Testis (tissue), 2 donors: ENCODE measurements at regions not wholly inside any gene's neighbourhood (a gene's known extent, or its start where the extent isn't known, plus 50 kb on each side); places are given as distances from the start of the nearest gene placed in this dataset.

Experiments used
- DNase-seq: peaks from one replicate; pipeline ENCODE4 v3.0.0-alpha.2; 2019
- H3K27ac ChIP-seq, 2 donors: fragments of 200-600 bp; sonication (generic); one replicate each; pipeline ENCODE4 v1.5.1; 2019
- H3K27me3 ChIP-seq: fragments of 200-600 bp; sonication (generic); one replicate; pipeline ENCODE4 v1.5.1; 2019
- H3K36me3 ChIP-seq: fragments of 200-600 bp; sonication (generic); one replicate; pipeline ENCODE4 v1.5.1; 2017; ENCODE audit warnings: low read depth; ENCODE audit errors: missing control alignments
- H3K4me1 ChIP-seq: fragments of 200-600 bp; sonication (generic); one replicate; pipeline ENCODE4 v1.5.1; 2019
- H3K4me3 ChIP-seq, 2 donors: fragments of 200-600 bp; sonication (generic); one replicate each; pipeline ENCODE4 v1.5.1; 2017 to 2019
- H3K9me3 ChIP-seq: fragments of 200-600 bp; sonication (generic); one replicate; pipeline ENCODE4 v1.5.1; 2017
- POLR2A ChIP-seq: fragments of 450-650 bp; IDR thresholded peaks from one replicate; pipeline ENCODE4 v1.6.1; 2017; ENCODE audit warnings: antibody characterized with exemption, mild to moderate bottlenecking, moderate library complexity
- WGBS, 2 donors: methylation state at CpG; one replicate each; pipeline ENCODE4 v1.1.5; 2018; 5-methylcytosine and 5-hydroxymethylcytosine counted together
- intact Hi-C: fragments of 100-400 bp; cut with DNase I; formaldehyde crosslinking; loops from one replicate; pipeline ENCODE4 v1.15.1; 2023; ENCODE audit warnings: low total_unique reads
- TF ChIP-seq, protein P1 (sequence below), 3 experiments: fragments of 450-650 bp in 2 of 3; fragments of 200-600 bp in 1 of 3; sonication (generic) in 1 of 3; IDR thresholded peaks; one replicate each; pipeline ENCODE4 v1.5.1; 2016 to 2019; ENCODE audit warnings: antibody characterized with exemption in 3 of 3, mild to moderate bottlenecking in 2 of 3, moderate library complexity in 1 of 3

- H3K36me3 ChIP-seq: no peaks in the 10 kb centered on the region
- no peak for TF ChIP-seq POLR2A
- TF ChIP-seq, protein P1, sequence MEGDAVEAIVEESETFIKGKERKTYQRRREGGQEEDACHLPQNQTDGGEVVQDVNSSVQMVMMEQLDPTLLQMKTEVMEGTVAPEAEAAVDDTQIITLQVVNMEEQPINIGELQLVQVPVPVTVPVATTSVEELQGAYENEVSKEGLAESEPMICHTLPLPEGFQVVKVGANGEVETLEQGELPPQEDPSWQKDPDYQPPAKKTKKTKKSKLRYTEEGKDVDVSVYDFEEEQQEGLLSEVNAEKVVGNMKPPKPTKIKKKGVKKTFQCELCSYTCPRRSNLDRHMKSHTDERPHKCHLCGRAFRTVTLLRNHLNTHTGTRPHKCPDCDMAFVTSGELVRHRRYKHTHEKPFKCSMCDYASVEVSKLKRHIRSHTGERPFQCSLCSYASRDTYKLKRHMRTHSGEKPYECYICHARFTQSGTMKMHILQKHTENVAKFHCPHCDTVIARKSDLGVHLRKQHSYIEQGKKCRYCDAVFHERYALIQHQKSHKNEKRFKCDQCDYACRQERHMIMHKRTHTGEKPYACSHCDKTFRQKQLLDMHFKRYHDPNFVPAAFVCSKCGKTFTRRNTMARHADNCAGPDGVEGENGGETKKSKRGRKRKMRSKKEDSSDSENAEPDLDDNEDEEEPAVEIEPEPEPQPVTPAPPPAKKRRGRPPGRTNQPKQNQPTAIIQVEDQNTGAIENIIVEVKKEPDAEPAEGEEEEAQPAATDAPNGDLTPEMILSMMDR (IDR thresholded peaks at IDR 0.05): no peak
- no peak for DNase-seq
- H3K4me1 ChIP-seq: peaks cover 3% of the 10 kb centered on the region
- intact Hi-C loops: no loop called here
- 65 to 72% methylated on average over 5 of the region's 5 CpGs for WGBS, 2 donors
- no peak overlapping the region for H3K27ac ChIP-seq
- H3K9me3 ChIP-seq: no peaks in the 10 kb centered on the region
- H3K4me3 ChIP-seq: no peak overlapping the region
- H3K27me3 ChIP-seq: no peaks in the 10 kb centered on the region
These were observed 252.2 kb upstream of the SLITRK6 start for GRCh38 chr13:86051134-86052103.

GRCh38 chr13:86038490-86038889 lies 239.3 kb upstream of the SLITRK6 start:
- intact Hi-C loops: no loop called here
- no peaks in the 10 kb centered on the region for H3K36me3 ChIP-seq
- no peaks in the 10 kb centered on the region for H3K27me3 ChIP-seq
- TF ChIP-seq, protein P1 (IDR thresholded peaks at IDR 0.05): no peak
- TF ChIP-seq POLR2A: no peak
- H3K4me3 ChIP-seq: no peak overlapping the region
- no peak for DNase-seq
- no peaks in the 10 kb centered on the region for H3K4me1 ChIP-seq
- no peak overlapping the region for H3K27ac ChIP-seq
- no peaks in the 10 kb centered on the region for H3K9me3 ChIP-seq
- 73 to 81% methylated on average over 3 of the region's 3 CpGs for WGBS, 2 donors

GRCh38 chr13:86020351-86021002 lies 221.3 kb upstream of the SLITRK6 start:
- Histone ChIP-seq H3K27ac (no peak overlapping the region), H3K9me3 (no peaks in the 10 kb centered on the region), H3K27me3 (no peaks in the 10 kb centered on the region), H3K4me3 (no peak overlapping the region), H3K4me1 (peaks cover 7% of the 10 kb centered on the region), H3K36me3 (no peaks in the 10 kb centered on the region)
- no peak for DNase-seq
- intact Hi-C loops: no loop called here
- no peak for TF ChIP-seq POLR2A
- TF ChIP-seq, protein P1 (IDR thresholded peaks at IDR 0.05): no peak
- WGBS, 2 donors: 15 to 23% methylated on average over 3 of the region's 3 CpGs

- intact Hi-C loops: no loop called here
- H3K4me1 ChIP-seq: no peaks in the 10 kb centered on the region
- H3K36me3 ChIP-seq: no peaks in the 10 kb centered on the region
- H3K9me3 ChIP-seq: no peaks in the 10 kb centered on the region
- H3K27ac ChIP-seq: no peak overlapping the region
- DNase-seq: no peak
- TF ChIP-seq, protein P1 (IDR thresholded peaks at IDR 0.05): no peak
- TF ChIP-seq POLR2A: no peak
- 41 to 55% methylated on average over 2 of the region's 2 CpGs for WGBS, 2 donors
- H3K27me3 ChIP-seq: no peaks in the 10 kb centered on the region
- no peak overlapping the region for H3K4me3 ChIP-seq
These were observed 207.1 kb upstream of the SLITRK6 start for GRCh38 chr13:86006317-86006716.
